ENCODE measurements at regions not wholly inside any gene's neighbourhood (a gene's known extent, or its start where the extent isn't known, plus 50 kb on each side); places are given as distances from the start of the nearest gene placed in this dataset.
"Not testable (repeated sequence)": the region's sequence is repeated elsewhere in the genome, so short reads cannot be mapped to it uniquely, and the experiment has no call there.

GRCh38 chr3:27630885-27631284, 91.2 kb downstream of the EOMES start:
- DNase-seq (ENCODE audit: low spot score): no peak

GRCh38 chr3:27629366-27629765, 92.8 kb downstream of the EOMES start:
- DNase-seq (ENCODE audit: low spot score): no peak

- DNase-seq (ENCODE audit: low spot score): no peak
Observed at GRCh38 chr3:27628026-27628750, 93.9 kb downstream of the EOMES start.

GRCh38 chr3:27626596-27627118, 95.5 kb downstream of the EOMES start:
- DNase-seq (ENCODE audit: low spot score): no peak

- DNase-seq (ENCODE audit: low spot score): no peak
Observed at GRCh38 chr3:27625864-27626263, 96.3 kb downstream of the EOMES start.

GRCh38 chr3:27623085-27623753, 98.9 kb downstream of the EOMES start:
- DNase-seq (ENCODE audit: low spot score): no peak

- DNase-seq (ENCODE audit: low spot score): no peak
Observed at GRCh38 chr3:27617552-27617951, 104.6 kb downstream of the EOMES start.

- DNase-seq (ENCODE audit: low spot score): no peak
Observed at GRCh38 chr3:27616031-27616430, 106.1 kb downstream of the EOMES start.

- DNase-seq (ENCODE audit: low spot score): no peak
Observed at GRCh38 chr3:27615555-27615954, 106.6 kb downstream of the EOMES start.

GRCh38 chr3:27614592-27614991, 107.5 kb downstream of the EOMES start:
- no peak for DNase-seq (ENCODE audit: low spot score)

- no peak for DNase-seq (ENCODE audit: low spot score)
Observed at GRCh38 chr3:27613846-27614500, 108.2 kb downstream of the EOMES start.

GRCh38 chr3:27610800-27611525, 111.2 kb downstream of the EOMES start:
- no peak for DNase-seq (ENCODE audit: low spot score)

GRCh38 chr3:27607370-27607769, 114.8 kb downstream of the EOMES start:
- no peak for DNase-seq (ENCODE audit: low spot score)

- DNase-seq (ENCODE audit: low spot score): no peak
Observed at GRCh38 chr3:27606537-27606936, 115.6 kb downstream of the EOMES start.

GRCh38 chr3:27601311-27601710, 117.1 kb upstream of the SLC4A7 start:
- DNase-seq (ENCODE audit: low spot score): not testable (repeated sequence)

- DNase-seq (ENCODE audit: low spot score): not testable (repeated sequence)
Observed at GRCh38 chr3:27599741-27600140, 115.6 kb upstream of the SLC4A7 start.

GRCh38 chr3:27596921-27597320, 112.7 kb upstream of the SLC4A7 start:
- DNase-seq (ENCODE audit: low spot score): no peak

GRCh38 chr3:27596334-27596841, 112.2 kb upstream of the SLC4A7 start:
- no peak for DNase-seq (ENCODE audit: low spot score)

- no peak for DNase-seq (ENCODE audit: low spot score)
Observed at GRCh38 chr3:27594096-27594690, 110.0 kb upstream of the SLC4A7 start.

- no peak for DNase-seq (ENCODE audit: low spot score)
Observed at GRCh38 chr3:27593173-27593572, 109.0 kb upstream of the SLC4A7 start.

- DNase-seq (ENCODE audit: low spot score): no peak
Observed at GRCh38 chr3:27591312-27592210, 107.4 kb upstream of the SLC4A7 start.

Data from HuH-7.5 (cell line).